ENCODE measurements at regions not wholly inside any gene's neighbourhood (a gene's known extent, or its start where the extent isn't known, plus 50 kb on each side); places are given as distances from the start of the nearest gene placed in this dataset.
"Not testable (repeated sequence)": the region's sequence is repeated elsewhere in the genome, so short reads cannot be mapped to it uniquely, and the experiment has no call there.

DNA sequence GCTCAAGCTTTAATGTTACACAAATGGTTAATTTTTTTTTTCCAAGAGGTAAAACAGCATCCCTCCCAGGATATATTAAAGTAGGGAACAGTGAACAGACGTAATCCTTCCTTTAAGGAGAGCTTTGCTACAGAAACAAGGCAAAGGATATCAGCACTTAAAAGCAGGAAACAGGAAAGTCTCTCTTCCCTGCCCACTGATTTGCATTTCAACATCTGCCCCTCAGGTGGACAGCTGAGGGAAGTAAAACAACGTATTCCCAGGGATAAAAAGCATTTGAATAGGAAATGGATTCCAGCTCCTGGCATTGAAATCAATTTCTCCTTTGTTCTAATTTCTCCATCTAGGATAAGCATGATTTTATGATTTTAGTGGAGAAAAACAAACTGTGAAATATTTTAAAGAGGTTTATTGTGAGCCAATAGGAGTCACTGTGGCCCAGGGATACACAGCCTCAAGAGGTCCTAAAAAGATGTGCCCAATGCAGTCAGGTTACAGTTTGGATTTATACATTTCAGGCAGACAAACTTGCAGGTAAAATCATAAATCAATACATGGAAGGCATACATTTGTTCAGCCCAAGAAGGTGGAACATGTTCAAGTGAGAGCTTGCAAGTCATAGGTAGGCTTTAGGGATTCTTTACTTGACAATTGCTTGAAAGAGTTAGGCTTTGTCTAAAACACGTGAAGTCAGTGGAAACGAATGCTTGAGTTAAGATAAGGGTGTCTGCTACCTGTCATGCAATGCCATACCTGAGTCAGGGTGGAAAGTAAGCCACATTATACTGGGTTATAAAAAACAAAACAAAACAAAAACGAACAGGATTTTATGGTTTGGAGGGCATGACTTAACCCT lies 286.2 kb upstream of the VWC2 start:
- Histone ChIP-seq H3K4me1 (no peaks in the 10 kb centered on the region), H3K27ac (no peak overlapping the region), H3K27me3 (no peaks in the 10 kb centered on the region), H3K36me3 (no peaks in the 10 kb centered on the region), H3K9me3 (no peaks in the 10 kb centered on the region), H3K4me3 (no peak overlapping the region)
- 32 to 36% methylated on average over 5 of the region's 5 CpGs for WGBS, 2 donors
- DNase-seq (ENCODE audit: low spot score in 2 of 2): no peak
- TF ChIP-seq POLR2A (IDR thresholded peaks at IDR 0.05): no peak
- no peak for TF ChIP-seq EP300 (IDR thresholded peaks at IDR 0.05)
- TF ChIP-seq, protein P1, sequence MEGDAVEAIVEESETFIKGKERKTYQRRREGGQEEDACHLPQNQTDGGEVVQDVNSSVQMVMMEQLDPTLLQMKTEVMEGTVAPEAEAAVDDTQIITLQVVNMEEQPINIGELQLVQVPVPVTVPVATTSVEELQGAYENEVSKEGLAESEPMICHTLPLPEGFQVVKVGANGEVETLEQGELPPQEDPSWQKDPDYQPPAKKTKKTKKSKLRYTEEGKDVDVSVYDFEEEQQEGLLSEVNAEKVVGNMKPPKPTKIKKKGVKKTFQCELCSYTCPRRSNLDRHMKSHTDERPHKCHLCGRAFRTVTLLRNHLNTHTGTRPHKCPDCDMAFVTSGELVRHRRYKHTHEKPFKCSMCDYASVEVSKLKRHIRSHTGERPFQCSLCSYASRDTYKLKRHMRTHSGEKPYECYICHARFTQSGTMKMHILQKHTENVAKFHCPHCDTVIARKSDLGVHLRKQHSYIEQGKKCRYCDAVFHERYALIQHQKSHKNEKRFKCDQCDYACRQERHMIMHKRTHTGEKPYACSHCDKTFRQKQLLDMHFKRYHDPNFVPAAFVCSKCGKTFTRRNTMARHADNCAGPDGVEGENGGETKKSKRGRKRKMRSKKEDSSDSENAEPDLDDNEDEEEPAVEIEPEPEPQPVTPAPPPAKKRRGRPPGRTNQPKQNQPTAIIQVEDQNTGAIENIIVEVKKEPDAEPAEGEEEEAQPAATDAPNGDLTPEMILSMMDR (IDR thresholded peaks at IDR 0.05): no peak

DNA sequence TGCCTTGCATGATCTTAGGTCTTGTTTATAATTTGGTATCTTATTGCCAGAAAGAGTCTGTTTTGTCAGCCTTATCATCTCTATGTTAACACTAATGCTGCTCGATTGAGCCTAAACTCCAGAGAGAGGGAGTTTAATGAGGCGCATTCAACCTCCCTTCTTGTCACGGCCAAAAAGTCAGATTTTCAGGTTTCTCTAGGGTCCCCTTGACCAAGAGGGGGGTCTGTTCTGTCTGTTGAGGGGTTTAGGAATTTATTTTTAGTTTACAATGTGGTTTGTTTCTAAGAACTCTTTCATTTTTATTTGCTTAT lies 285.7 kb upstream of the VWC2 start:
- 70 to 78% methylated on average over 3 of the region's 3 CpGs for WGBS, 2 donors
- no peak overlapping the region for H3K27ac ChIP-seq
- H3K36me3 ChIP-seq: no peaks in the 10 kb centered on the region
- no peak for DNase-seq (ENCODE audit: low spot score in 2 of 2)
- H3K27me3 ChIP-seq: no peaks in the 10 kb centered on the region
- TF ChIP-seq, protein P1 (IDR thresholded peaks at IDR 0.05): no peak
- TF ChIP-seq POLR2A (IDR thresholded peaks at IDR 0.05) (no peak), EP300 (IDR thresholded peaks at IDR 0.05) (no peak)
- no peak overlapping the region for H3K4me3 ChIP-seq
- H3K9me3 ChIP-seq: no peaks in the 10 kb centered on the region
- H3K4me1 ChIP-seq: no peaks in the 10 kb centered on the region

DNA sequence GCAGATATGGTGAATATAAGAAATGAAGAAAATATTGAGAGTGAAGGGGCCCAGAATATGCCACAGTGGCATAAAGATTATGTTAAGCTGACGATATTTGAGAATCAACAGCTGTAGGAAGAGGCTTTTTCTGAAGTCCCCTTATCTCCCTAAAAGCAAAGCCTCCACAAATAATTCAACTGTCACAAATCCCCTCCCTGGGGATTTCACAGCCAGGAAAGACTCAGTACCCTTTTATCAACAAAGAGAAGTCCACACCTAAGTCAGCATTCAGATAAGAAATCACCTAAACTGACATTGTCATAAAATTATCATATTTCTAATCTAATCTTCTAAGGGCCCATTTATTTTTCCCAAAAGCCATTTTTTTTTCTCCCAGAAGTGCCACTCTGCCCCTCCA lies 284.9 kb upstream of the VWC2 start:
- no peaks in the 10 kb centered on the region for H3K4me1 ChIP-seq
- H3K9me3 ChIP-seq: no peaks in the 10 kb centered on the region
- H3K36me3 ChIP-seq: no peaks in the 10 kb centered on the region
- 61 to 74% methylated on average over 1 of the region's 1 CpG for WGBS, 2 donors
- H3K27me3 ChIP-seq: no peaks in the 10 kb centered on the region
- no peak overlapping the region for H3K27ac ChIP-seq
- no peak for TF ChIP-seq EP300 (IDR thresholded peaks at IDR 0.05)
- TF ChIP-seq POLR2A (IDR thresholded peaks at IDR 0.05): no peak
- TF ChIP-seq, protein P1 (IDR thresholded peaks at IDR 0.05): no peak
- no peak for DNase-seq (ENCODE audit: low spot score in 2 of 2)
- no peak overlapping the region for H3K4me3 ChIP-seq

DNA sequence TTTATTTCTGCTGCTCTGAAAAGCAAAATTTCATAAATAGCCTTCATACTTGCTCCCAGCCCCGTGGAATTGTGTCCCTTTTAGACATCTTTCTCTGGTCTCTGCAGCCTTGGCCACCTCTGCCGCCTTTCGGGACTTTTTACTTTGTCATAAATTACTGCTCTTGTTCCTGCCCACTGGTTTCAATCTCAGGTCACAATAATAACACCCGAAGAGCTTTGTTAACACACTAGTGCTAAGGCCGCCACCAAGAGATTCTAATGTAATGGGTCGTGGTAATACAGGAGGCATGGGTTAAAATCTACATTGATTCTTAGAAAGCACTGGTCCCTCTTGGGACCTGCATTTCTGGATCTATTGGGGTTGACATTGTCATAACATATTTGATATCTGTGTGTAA lies 276.0 kb upstream of the VWC2 start:
- H3K4me3 ChIP-seq: no peak overlapping the region
- DNase-seq (ENCODE audit: low spot score in 2 of 2): no peak
- TF ChIP-seq POLR2A (IDR thresholded peaks at IDR 0.05) (no peak), EP300 (IDR thresholded peaks at IDR 0.05) (no peak)
- TF ChIP-seq, protein P1 (IDR thresholded peaks at IDR 0.05): no peak
- no peak overlapping the region for H3K27ac ChIP-seq
- H3K9me3 ChIP-seq: no peaks in the 10 kb centered on the region
- H3K36me3 ChIP-seq: no peaks in the 10 kb centered on the region
- no peaks in the 10 kb centered on the region for H3K27me3 ChIP-seq
- no peaks in the 10 kb centered on the region for H3K4me1 ChIP-seq
- WGBS, 2 donors: 80 to 81% methylated on average over 6 of the region's 6 CpGs

DNA sequence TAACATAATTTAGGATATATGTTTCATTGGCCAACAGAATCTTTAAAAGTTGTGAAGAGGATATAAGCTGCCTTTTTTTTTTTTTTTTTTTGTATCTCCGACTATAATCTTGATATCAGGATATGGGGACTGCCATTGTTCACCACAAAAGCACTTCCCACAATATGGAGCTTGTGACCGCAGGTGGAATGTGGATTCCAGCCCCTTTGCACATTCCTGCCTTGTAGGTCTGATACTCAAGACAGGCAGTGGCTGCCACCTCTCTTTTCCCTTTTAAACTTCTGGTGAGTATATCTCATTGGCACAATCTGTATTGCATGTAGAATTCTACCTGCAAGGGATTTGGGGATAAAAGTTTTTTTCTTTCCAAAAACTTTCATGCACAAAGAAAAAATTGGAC lies 272.7 kb upstream of the VWC2 start:
- Histone ChIP-seq H3K4me1 (no peaks in the 10 kb centered on the region), H3K27ac (no peak overlapping the region), H3K27me3 (no peaks in the 10 kb centered on the region), H3K36me3 (no peaks in the 10 kb centered on the region), H3K4me3 (no peak overlapping the region), H3K9me3 (no peaks in the 10 kb centered on the region)
- TF ChIP-seq POLR2A (IDR thresholded peaks at IDR 0.05): no peak
- no peak for TF ChIP-seq EP300 (IDR thresholded peaks at IDR 0.05)
- TF ChIP-seq, protein P1 (IDR thresholded peaks at IDR 0.05): no peak
- DNase-seq (ENCODE audit: low spot score in 2 of 2): no peak
- 86% methylated on average over 2 of the region's 2 CpGs for WGBS, 2 donors

DNA sequence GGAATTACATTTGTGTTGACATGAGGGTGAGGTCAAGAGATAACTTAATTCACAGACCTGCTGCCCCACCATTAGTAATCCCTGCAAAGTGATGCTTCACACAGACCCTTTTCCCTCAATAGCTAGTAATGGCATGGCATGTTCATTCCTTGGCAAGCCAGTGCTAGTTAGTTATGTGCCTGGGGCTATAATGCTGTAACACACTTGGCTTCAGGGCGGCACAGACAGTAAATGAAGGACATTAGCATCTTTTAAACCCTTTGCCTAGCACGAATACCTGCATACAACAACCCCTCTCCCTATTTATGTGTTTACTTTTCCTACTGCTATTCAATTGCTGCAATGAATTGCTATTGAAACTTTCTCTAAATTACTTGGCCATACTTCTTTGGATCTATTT lies 266.2 kb upstream of the VWC2 start:
- H3K4me3 ChIP-seq; H3K27ac ChIP-seq; H3K36me3 ChIP-seq; H3K9me3 ChIP-seq; H3K4me1 ChIP-seq; DNase-seq (ENCODE audit: low spot score in 2 of 2); H3K27me3 ChIP-seq: not testable (repeated sequence)
- WGBS, 2 donors: 36% methylated on average over 2 of the region's 2 CpGs
